ENCODE measurements at regions not wholly inside any gene's neighbourhood (a gene's known extent, or its start where the extent isn't known, plus 50 kb on each side); places are given as distances from the start of the nearest gene placed in this dataset.

GRCh38 chrX:116111934-116112595 is 58.5 kb upstream of the AGTR2 start:
- Histone ChIP-seq H3K23ac (ENCODE audit: low read depth, low read length) (no peak overlapping the region), H3K18ac (ENCODE audit: low read depth, low read length) (no peak overlapping the region), H3K14ac (replicated peaks; ENCODE audit: low read depth, low read length) (no peak overlapping the region), H4K91ac (ENCODE audit: insufficient read depth, low read depth, low read length) (no peak overlapping the region), H2BK5ac (ENCODE audit: low read depth, low read length, poor library complexity, severe bottlenecking) (no peak overlapping the region), H3K36me3 (ENCODE audit: control insufficient read depth, insufficient read depth, low read length) (no peaks in the 10 kb centered on the region), H3K4me3 (ENCODE audit: insufficient read depth, low read depth, low read length) (no peak overlapping the region), H2BK15ac (ENCODE audit: low read depth, low read length) (no peak overlapping the region), H3K4me1 (ENCODE audit: control insufficient read depth, insufficient read depth, low read length) (no peaks in the 10 kb centered on the region), H2AK5ac (ENCODE audit: low read depth, low read length) (no peak overlapping the region), H4K20me1 (ENCODE audit: insufficient read depth, low read length) (no peaks in the 10 kb centered on the region), H2BK120ac (ENCODE audit: low read depth, low read length) (no peak overlapping the region), H2BK20ac (ENCODE audit: low read depth, low read length) (no peak overlapping the region), H3K27me3 (ENCODE audit: control insufficient read depth, insufficient read depth, low read length) (peaks cover 1% of the 10 kb centered on the region; the same call in 1 of the 2 replicates), H4K5ac (ENCODE audit: low read depth, low read length) (no peak overlapping the region), H3K4me2 (ENCODE audit: low read depth, low read length) (no peak overlapping the region), H3K9me1 (ENCODE audit: insufficient read depth, low read length) (no peaks in the 10 kb centered on the region), H3K27ac (ENCODE audit: insufficient read depth, low read length) (no peak overlapping the region), H3K9me3 (ENCODE audit: control insufficient read depth, insufficient read depth, low read length) (no peaks in the 10 kb centered on the region; the same call in 1 of the 2 replicates), H3K4ac (ENCODE audit: low read depth, low read length) (no peak overlapping the region), H4K8ac (ENCODE audit: low read depth in 2 of 2, low read length in 2 of 2) (no peak overlapping the region), H3K9ac (ENCODE audit: low read depth, low read length) (no peak overlapping the region), H2AK9ac (replicated peaks; ENCODE audit: low read depth, low read length, poor library complexity) (no peak overlapping the region), H2AFZ (replicated peaks; ENCODE audit: low read length, poor library complexity) (no peak overlapping the region), H3K56ac (ENCODE audit: extremely low read depth, insufficient read depth, low read length) (no peak overlapping the region), H3K79me1 (ENCODE audit: low read depth in 1 of 2, low read length in 2 of 2) (no peaks in the 10 kb centered on the region)
- TF ChIP-seq RAD21 (IDR thresholded peaks at IDR 0.05; ENCODE audit: low read length): no peak
- in situ Hi-C loops (cut with MboI; ENCODE audit: low sequenced_read_pairs) (no loop called here), intact Hi-C loops (cut with micrococcal nuclease) (no loop called here), dilution Hi-C loops (cut with HindIII; ENCODE audit: low sequenced_read_pairs, unreplicated experiment) (no loop called here)
- CTCF ChIA-PET: no interaction called here
- WGBS, 2 experiments (ENCODE audit: extremely low coverage in 2 of 2, insufficient read length in 1 of 2): no CpG with 5 or more reads among the region's 1 CpG
- ATAC-seq (ENCODE audit: low read depth) (no peak), DNase-seq (no peak)
- POLR2A ChIA-PET (ENCODE audit: unreplicated experiment): no interaction called here
- BruUV-seq (replicated peaks): no TSS peak
